Liver (tissue), 7 donors: ENCODE measurements at regions not wholly inside any gene's neighbourhood (a gene's known extent, or its start where the extent isn't known, plus 50 kb on each side); places are given as distances from the start of the nearest gene placed in this dataset.

Experiments
- DNase-seq: peaks from one replicate; pipeline ENCODE4 v3.0.0-alpha.2; 2017; ENCODE audit warnings: low spot score
- H3K27ac ChIP-seq, 2 donors: one replicate each; pipeline ENCODE4 v1.7.0; 2013; ENCODE audit warnings: inconsistent platforms in 2 of 2, low read length in 2 of 2, control low read depth in 1 of 2, low read depth in 1 of 2, mild to moderate bottlenecking in 1 of 2
- H3K27me3 ChIP-seq, 4 donors: one replicate each; pipeline versions ENCODE4 v1.6.1 to v1.7.0; 2013; ENCODE audit warnings: low read length in 3 of 4, inconsistent platforms in 1 of 4, mild to moderate bottlenecking in 1 of 4, moderate library complexity in 1 of 4; ENCODE audit not compliant: control insufficient read depth in 4 of 4, insufficient read depth in 4 of 4
- H3K36me3 ChIP-seq, 4 donors: one replicate each; pipeline versions ENCODE4 v1.6.1 to v1.7.0; 2013; ENCODE audit warnings: low read length in 3 of 4, mild to moderate bottlenecking in 3 of 4, low read depth in 1 of 4, moderate library complexity in 1 of 4; ENCODE audit not compliant: control insufficient read depth in 4 of 4, insufficient read depth in 3 of 4
- H3K4me1 ChIP-seq, 4 donors: one replicate each; pipeline versions ENCODE4 v1.6.1 to v1.7.0; 2013; ENCODE audit warnings: low read length in 3 of 4, mild to moderate bottlenecking in 3 of 4, moderate library complexity in 1 of 4; ENCODE audit not compliant: control insufficient read depth in 4 of 4, insufficient read depth in 4 of 4
- H3K4me3 ChIP-seq, 3 donors: one replicate each; pipeline versions ENCODE4 v1.6.1 to v1.7.0; 2013; ENCODE audit warnings: low read length in 3 of 3, control low read depth in 1 of 3, low read depth in 1 of 3, mild to moderate bottlenecking in 1 of 3
- H3K9ac ChIP-seq, 2 donors: one replicate each; pipeline ENCODE4 v1.7.0; 2013; ENCODE audit warnings: low read length in 2 of 2, mild to moderate bottlenecking in 2 of 2, moderate library complexity in 2 of 2, control low read depth in 1 of 2, low read depth in 1 of 2
- H3K9me3 ChIP-seq, 4 donors: one replicate each; pipeline versions ENCODE4 v1.6.1 to v1.7.0; 2013; ENCODE audit warnings: low read length in 3 of 4; ENCODE audit not compliant: control insufficient read depth in 4 of 4
- EGR1 ChIP-seq, 2 donors: IDR thresholded peaks; 2 replicates each; pipeline ENCODE4 v1.6.1; 2016 to 2018; ENCODE audit warnings: antibody characterized with exemption in 2 of 2, low read depth in 2 of 2
- FOXA1 ChIP-seq: IDR thresholded peaks from 2 replicates; pipeline ENCODE4 v1.6.1; 2016; ENCODE audit warnings: antibody characterized with exemption
- FOXA2 ChIP-seq: IDR thresholded peaks from 2 replicates; pipeline ENCODE4 v1.6.1; 2016; ENCODE audit warnings: antibody characterized with exemption
- GABPA ChIP-seq, 2 donors: IDR thresholded peaks in 1 of 2; conservative IDR thresholded peaks in 1 of 2; 2 replicates each; pipeline ENCODE4 v1.6.1; 2016; ENCODE audit warnings: antibody characterized with exemption in 2 of 2, mild to moderate bottlenecking in 1 of 2, moderate library complexity in 1 of 2
- JUND ChIP-seq, 2 donors: IDR thresholded peaks; 2 replicates each; pipeline ENCODE4 v1.6.1; 2016; ENCODE audit warnings: antibody characterized with exemption in 2 of 2
- NR2F2 ChIP-seq: IDR thresholded peaks from 2 replicates; pipeline ENCODE4 v1.6.1; 2016; ENCODE audit warnings: antibody characterized with exemption
- RXRA ChIP-seq, 2 donors: IDR thresholded peaks; 2 replicates each; pipeline ENCODE4 v1.6.1; 2017 to 2018; ENCODE audit warnings: antibody characterized with exemption in 2 of 2, mild to moderate bottlenecking in 1 of 2
- SP1 ChIP-seq: IDR thresholded peaks from 2 replicates; pipeline ENCODE4 v1.6.1; 2018; ENCODE audit warnings: antibody characterized with exemption, mild to moderate bottlenecking
- TAF1 ChIP-seq: conservative IDR thresholded peaks from 2 replicates; pipeline ENCODE4 v1.6.1; 2016; ENCODE audit warnings: antibody characterized with exemption, mild to moderate bottlenecking
- YY1 ChIP-seq: IDR thresholded peaks from 2 replicates; pipeline ENCODE4 v1.6.1; 2016; ENCODE audit warnings: antibody characterized with exemption, mild to moderate bottlenecking
- WGBS: extraction: QIAGEN DNeasy Blood & Tissue Kit; methylation state at CpG from one replicate; pipeline ENCODE4 v1.1.7; 2013; 5-methylcytosine and 5-hydroxymethylcytosine counted together
- TF ChIP-seq, protein P1 (sequence below): IDR thresholded peaks from 2 replicates; pipeline ENCODE4 v1.6.1; 2016; ENCODE audit warnings: antibody characterized with exemption
- TF ChIP-seq, protein P2 (sequence below): IDR thresholded peaks from 2 replicates; pipeline ENCODE4 v1.6.1; 2016; ENCODE audit warnings: antibody characterized with exemption
- TF ChIP-seq, protein P3 (sequence below): IDR thresholded peaks from 2 replicates; pipeline ENCODE4 v1.6.1; 2016; ENCODE audit warnings: antibody characterized with exemption, mild to moderate bottlenecking
- donor health status: healthy.
- donor health status: healthy.
- donor health status: healthy.
- donor health status: healthy.

DNA sequence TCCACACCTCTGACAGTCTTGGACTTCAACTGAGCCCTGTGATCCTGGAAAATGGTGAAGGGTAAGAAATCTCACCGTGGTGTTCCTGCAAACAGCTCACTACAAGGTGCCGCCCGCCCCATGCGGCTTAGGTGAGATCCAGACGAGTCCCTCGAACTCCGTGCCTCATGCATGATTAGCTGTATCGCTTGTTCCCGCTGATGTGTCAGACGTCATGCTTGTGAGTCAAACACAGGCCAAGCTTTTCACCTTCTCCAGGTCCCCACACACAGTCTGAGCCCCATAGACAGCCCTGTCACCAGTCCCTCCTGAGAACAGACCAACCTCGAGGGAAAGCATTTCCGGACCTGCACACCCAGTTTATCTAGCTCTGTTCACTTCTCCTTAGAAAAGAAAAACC, 740.5 kb downstream of the GALR1 start (continued):
- TF ChIP-seq, protein P1, sequence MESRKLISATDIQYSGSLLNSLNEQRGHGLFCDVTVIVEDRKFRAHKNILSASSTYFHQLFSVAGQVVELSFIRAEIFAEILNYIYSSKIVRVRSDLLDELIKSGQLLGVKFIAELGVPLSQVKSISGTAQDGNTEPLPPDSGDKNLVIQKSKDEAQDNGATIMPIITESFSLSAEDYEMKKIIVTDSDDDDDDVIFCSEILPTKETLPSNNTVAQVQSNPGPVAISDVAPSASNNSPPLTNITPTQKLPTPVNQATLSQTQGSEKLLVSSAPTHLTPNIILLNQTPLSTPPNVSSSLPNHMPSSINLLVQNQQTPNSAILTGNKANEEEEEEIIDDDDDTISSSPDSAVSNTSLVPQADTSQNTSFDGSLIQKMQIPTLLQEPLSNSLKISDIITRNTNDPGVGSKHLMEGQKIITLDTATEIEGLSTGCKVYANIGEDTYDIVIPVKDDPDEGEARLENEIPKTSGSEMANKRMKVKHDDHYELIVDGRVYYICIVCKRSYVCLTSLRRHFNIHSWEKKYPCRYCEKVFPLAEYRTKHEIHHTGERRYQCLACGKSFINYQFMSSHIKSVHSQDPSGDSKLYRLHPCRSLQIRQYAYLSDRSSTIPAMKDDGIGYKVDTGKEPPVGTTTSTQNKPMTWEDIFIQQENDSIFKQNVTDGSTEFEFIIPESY: no peak
- TF ChIP-seq GABPA (IDR thresholded peaks at IDR 0.05 in 1 of 2, conservative IDR thresholded peaks at IDR 0.05 in 1 of 2): no peak
- no peak for TF ChIP-seq SP1
- no peak for TF ChIP-seq JUND (IDR thresholded peaks at IDR 0.05)
- TF ChIP-seq YY1: no peak
- TF ChIP-seq FOXA1: no peak
- TF ChIP-seq, protein P2, sequence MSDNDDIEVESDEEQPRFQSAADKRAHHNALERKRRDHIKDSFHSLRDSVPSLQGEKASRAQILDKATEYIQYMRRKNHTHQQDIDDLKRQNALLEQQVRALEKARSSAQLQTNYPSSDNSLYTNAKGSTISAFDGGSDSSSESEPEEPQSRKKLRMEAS: no peak
- no peak for TF ChIP-seq TAF1

DNA sequence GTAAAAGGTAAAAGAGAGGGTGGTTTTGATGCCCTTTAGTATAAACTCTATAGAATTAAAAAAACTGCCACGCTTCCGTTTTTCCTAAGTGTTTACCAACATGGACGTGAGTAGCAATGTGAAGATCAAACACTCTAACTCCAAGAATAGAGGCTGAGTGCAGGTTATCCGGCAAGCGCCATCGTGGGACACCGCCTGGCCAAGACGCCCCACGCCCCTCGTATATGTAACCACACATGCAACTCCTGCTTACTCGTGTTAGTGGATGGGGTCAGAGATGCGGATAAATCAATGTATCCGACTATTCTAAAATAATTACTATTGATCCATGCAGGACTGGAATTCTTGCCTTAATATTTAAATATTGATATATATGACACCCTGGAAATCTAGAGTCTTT, 741.3 kb downstream of the GALR1 start:
- H3K9ac ChIP-seq: no peak overlapping the region
- no peak overlapping the region for H3K27ac ChIP-seq
- TF ChIP-seq RXRA (IDR thresholded peaks at IDR 0.05) (no peak), NR2F2 (no peak)
- H3K36me3 ChIP-seq: no peaks in the 10 kb centered on the region
- no peaks in the 10 kb centered on the region for H3K9me3 ChIP-seq
- DNase-seq: no peak
- no peaks in the 10 kb centered on the region for H3K27me3 ChIP-seq
- no peak overlapping the region for H3K4me3 ChIP-seq
- 90% methylated on average over 13 of the region's 13 CpGs for WGBS
- no peaks in the 10 kb centered on the region for H3K4me1 ChIP-seq

DNA sequence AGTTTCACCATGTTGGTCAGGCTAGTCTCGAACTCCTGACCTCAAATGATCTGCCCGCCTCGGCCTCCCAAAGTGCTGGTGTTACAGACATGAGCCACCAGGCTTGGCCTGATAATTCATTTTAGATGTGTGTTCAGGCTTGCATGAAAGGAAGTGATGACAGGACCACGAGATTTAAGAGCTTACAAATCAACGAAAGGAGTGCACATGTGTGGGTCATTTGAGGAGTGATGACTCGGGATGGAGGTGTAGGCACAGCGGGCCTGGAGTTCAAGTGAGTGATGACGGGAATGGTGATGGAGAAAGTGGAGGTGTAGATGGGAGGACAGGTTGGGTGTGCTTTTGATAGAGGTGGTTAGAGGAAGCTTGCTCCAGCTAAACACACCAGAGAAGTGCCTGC, 742.4 kb downstream of the GALR1 start:
- Histone ChIP-seq H3K27me3 (no peaks in the 10 kb centered on the region), H3K9ac (no peak overlapping the region), H3K4me1 (no peaks in the 10 kb centered on the region), H3K36me3 (no peaks in the 10 kb centered on the region), H3K9me3 (no peaks in the 10 kb centered on the region), H3K4me3 (no peak overlapping the region), H3K27ac (no peak overlapping the region)
- no peak for DNase-seq
- TF ChIP-seq JUND (IDR thresholded peaks at IDR 0.05) (no peak), RXRA (IDR thresholded peaks at IDR 0.05) (no peak), YY1 (no peak), FOXA1 (no peak)
- 89% methylated on average over 8 of the region's 8 CpGs for WGBS

DNA sequence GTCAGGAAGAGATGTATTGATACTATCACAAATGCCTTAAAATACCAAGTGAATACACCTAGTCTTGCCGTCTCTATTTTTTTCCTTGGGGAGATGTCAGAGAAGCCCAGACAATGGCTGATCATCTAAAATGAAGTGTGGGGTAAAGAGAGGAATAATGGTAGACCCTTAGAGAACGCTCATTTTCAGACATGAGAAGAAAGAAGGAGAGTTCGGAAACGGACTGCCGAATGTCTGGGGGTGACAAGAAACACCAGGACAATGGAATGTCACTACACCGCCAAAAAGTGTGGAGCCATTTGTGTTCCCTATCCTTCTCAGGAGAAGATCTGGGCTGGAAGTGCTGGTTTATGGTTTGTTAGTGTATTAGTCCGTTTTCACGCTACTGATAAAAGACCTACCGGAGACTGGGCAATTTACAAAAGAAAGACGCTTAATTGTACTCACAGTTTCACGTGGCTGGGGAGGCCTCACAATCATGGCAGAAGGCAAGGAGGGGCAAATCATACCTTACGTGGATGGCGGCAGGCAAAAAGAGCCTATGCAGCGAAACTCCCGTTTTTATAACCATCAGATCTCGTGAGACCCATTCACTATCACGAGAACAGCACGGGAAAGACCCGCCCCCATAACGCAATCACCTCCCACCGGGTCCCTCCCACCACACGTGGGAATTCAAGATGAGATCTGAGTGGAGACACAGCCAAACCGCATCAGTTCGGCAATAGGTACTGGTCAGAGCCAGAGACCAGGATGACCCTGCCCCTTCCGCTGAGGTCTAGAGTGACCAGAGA, 743.7 kb downstream of the GALR1 start:
- 86% methylated on average over 25 of the region's 25 CpGs for WGBS
- H3K4me1 ChIP-seq: no peaks in the 10 kb centered on the region
- TF ChIP-seq JUND (IDR thresholded peaks at IDR 0.05): no peak
- no peak for TF ChIP-seq EGR1 (IDR thresholded peaks at IDR 0.05; ENCODE audit: low read depth in 2 of 2)
- TF ChIP-seq FOXA2: no peak
- no peak for TF ChIP-seq FOXA1
- TF ChIP-seq, protein P2: no peak
- TF ChIP-seq, protein P1: no peak
- TF ChIP-seq TAF1: no peak
- no peak for TF ChIP-seq YY1
- TF ChIP-seq, protein P3, sequence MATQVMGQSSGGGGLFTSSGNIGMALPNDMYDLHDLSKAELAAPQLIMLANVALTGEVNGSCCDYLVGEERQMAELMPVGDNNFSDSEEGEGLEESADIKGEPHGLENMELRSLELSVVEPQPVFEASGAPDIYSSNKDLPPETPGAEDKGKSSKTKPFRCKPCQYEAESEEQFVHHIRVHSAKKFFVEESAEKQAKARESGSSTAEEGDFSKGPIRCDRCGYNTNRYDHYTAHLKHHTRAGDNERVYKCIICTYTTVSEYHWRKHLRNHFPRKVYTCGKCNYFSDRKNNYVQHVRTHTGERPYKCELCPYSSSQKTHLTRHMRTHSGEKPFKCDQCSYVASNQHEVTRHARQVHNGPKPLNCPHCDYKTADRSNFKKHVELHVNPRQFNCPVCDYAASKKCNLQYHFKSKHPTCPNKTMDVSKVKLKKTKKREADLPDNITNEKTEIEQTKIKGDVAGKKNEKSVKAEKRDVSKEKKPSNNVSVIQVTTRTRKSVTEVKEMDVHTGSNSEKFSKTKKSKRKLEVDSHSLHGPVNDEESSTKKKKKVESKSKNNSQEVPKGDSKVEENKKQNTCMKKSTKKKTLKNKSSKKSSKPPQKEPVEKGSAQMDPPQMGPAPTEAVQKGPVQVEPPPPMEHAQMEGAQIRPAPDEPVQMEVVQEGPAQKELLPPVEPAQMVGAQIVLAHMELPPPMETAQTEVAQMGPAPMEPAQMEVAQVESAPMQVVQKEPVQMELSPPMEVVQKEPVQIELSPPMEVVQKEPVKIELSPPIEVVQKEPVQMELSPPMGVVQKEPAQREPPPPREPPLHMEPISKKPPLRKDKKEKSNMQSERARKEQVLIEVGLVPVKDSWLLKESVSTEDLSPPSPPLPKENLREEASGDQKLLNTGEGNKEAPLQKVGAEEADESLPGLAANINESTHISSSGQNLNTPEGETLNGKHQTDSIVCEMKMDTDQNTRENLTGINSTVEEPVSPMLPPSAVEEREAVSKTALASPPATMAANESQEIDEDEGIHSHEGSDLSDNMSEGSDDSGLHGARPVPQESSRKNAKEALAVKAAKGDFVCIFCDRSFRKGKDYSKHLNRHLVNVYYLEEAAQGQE: no peak
- TF ChIP-seq SP1: no peak
- no peak overlapping the region for H3K9ac ChIP-seq
- no peak overlapping the region for H3K4me3 ChIP-seq
- H3K27ac ChIP-seq: no peak overlapping the region
- no peaks in the 10 kb centered on the region for H3K9me3 ChIP-seq
- no peaks in the 10 kb centered on the region for H3K36me3 ChIP-seq
- no peaks in the 10 kb centered on the region for H3K27me3 ChIP-seq
- DNase-seq: no peak
